OCI-LY1 (cell line): ENCODE measurements at regions not wholly inside any gene's neighbourhood (a gene's known extent, or its start where the extent isn't known, plus 50 kb on each side); places are given as distances from the start of the nearest gene placed in this dataset.

ENCODE experiments used
- H2AFZ ChIP-seq: fragments of 200-600 bp; sonication (generic), shearing (Covaris generic); 2 replicates; pipeline ENCODE4 v1.6.0; 2014; ENCODE audit warnings: antibody characterized with exemption, mild to moderate bottlenecking, low read length
- H3F3A ChIP-seq: fragments of 200-600 bp; sonication (generic), shearing (Covaris generic); 2 replicates; pipeline ENCODE4 v1.6.0; 2014; ENCODE audit warnings: mild to moderate bottlenecking, antibody characterized with exemption, low read length, moderate library complexity; ENCODE audit not compliant: insufficient read depth
- H3K27ac ChIP-seq: fragments of 200-600 bp; sonication (generic); 2 replicates; pipeline ENCODE4 v1.5.1; 2014; ENCODE audit warnings: low read length, mixed run types, mild to moderate bottlenecking, low read depth; ENCODE audit not compliant: poor library complexity, severe bottlenecking
- H3K27me3 ChIP-seq: fragments of 200-600 bp; sonication (generic); 2 replicates; pipeline ENCODE4 v1.6.0; 2014; ENCODE audit warnings: antibody characterized with exemption, mild to moderate bottlenecking, low read length, moderate library complexity; ENCODE audit not compliant: insufficient read depth
- H3K36me3 ChIP-seq: fragments of 200-600 bp; sonication (generic); 2 replicates; pipeline ENCODE4 v1.6.1; 2014; ENCODE audit warnings: mild to moderate bottlenecking, antibody characterized with exemption, low read length, moderate library complexity, mixed read lengths; ENCODE audit not compliant: insufficient read depth
- H3K4me1 ChIP-seq: fragments of 200-600 bp; sonication (generic); 2 replicates; pipeline ENCODE4 v1.5.1; 2014; ENCODE audit warnings: mild to moderate bottlenecking, low read length, moderate library complexity; ENCODE audit not compliant: insufficient read depth, severe bottlenecking
- H3K4me2 ChIP-seq: fragments of 200-600 bp; sonication (generic), shearing (Covaris generic); 2 replicates; pipeline ENCODE4 v1.6.1; 2014; ENCODE audit warnings: low read length
- H3K4me3 ChIP-seq: fragments of 200-600 bp; sonication (generic); 2 replicates; pipeline ENCODE4 v1.5.1; 2014; ENCODE audit warnings: low read length, low read depth, mild to moderate bottlenecking, mixed read lengths; ENCODE audit not compliant: poor library complexity, severe bottlenecking
- H3K79me2 ChIP-seq: fragments of 200-600 bp; shearing (Covaris generic); 2 replicates; pipeline ENCODE4 v1.6.1; 2016; ENCODE audit warnings: mixed run types, low read length, mixed read lengths; ENCODE audit not compliant: insufficient read depth
- H3K9ac ChIP-seq: fragments of 200-600 bp; sonication (generic), shearing (Covaris generic); 2 replicates; pipeline ENCODE4 v1.6.1; 2014; ENCODE audit warnings: mild to moderate bottlenecking, low read length, mixed read lengths
- H3K9me2 ChIP-seq: fragments of 200-600 bp; sonication (generic), shearing (Covaris generic); 2 replicates; pipeline ENCODE4 v1.6.1; 2014; ENCODE audit warnings: low read depth, mild to moderate bottlenecking, low read length, mixed read lengths
- H3K9me3 ChIP-seq: fragments of 200-600 bp; shearing (Covaris generic); 2 replicates; pipeline ENCODE4 v1.6.1; 2014; ENCODE audit warnings: low read length, mixed read lengths
- H4K20me1 ChIP-seq: fragments of 200-600 bp; sonication (generic), shearing (Covaris generic); 2 replicates; pipeline ENCODE4 v1.6.0; 2016; ENCODE audit warnings: mild to moderate bottlenecking, low read length; ENCODE audit not compliant: insufficient read depth
- EZH2 ChIP-seq: fragments of 200-600 bp; sonication (generic), shearing (Covaris generic); IDR thresholded peaks from 2 replicates; pipeline ENCODE4 v1.8.0; 2017; ENCODE audit warnings: borderline replicate concordance, mixed run types, mild to moderate bottlenecking, antibody characterized with exemption, low read length, moderate library complexity, mixed read lengths
- TF ChIP-seq, protein P1 (sequence below): fragments of 200-600 bp; sonication (generic), shearing (Covaris generic); IDR thresholded peaks from 2 replicates; pipeline ENCODE4 v1.5.1; 2017; ENCODE audit warnings: mild to moderate bottlenecking, antibody characterized with exemption, low read length, moderate library complexity, mixed read lengths

DNA sequence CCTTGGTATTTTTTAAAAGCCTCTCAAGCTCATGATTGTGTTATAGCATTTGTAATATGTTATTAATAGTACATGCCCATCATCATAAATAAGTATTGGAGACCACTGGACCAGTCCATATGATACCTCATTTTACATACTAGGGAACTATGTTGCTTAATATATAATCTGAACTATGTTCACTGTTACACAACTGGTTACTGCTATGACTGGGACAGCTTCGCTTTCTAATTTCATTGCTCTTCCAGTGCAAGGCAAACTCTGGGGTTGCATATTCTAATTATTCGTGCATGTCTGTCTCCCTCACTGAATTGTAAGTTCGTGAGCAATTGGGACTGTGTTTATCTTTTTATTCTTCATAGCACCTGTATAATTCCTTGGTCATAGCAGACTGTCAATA, 330.5 kb downstream of the RAPGEF2 start:
- Histone ChIP-seq H3K27ac (no peak overlapping the region), H3K9ac (no peak overlapping the region), H3K4me2 (no peak overlapping the region), H3K36me3 (no peaks in the 10 kb centered on the region), H2AFZ (no peak overlapping the region), H3K4me3 (no peak overlapping the region), H3K79me2 (no peaks in the 10 kb centered on the region), H3F3A (no peaks in the 10 kb centered on the region), H4K20me1 (no peaks in the 10 kb centered on the region), H3K9me2 (no peaks in the 10 kb centered on the region), H3K4me1 (no peaks in the 10 kb centered on the region), H3K9me3 (no peaks in the 10 kb centered on the region), H3K27me3 (no peaks in the 10 kb centered on the region)
- no peak for TF ChIP-seq EZH2
- TF ChIP-seq, protein P1, sequence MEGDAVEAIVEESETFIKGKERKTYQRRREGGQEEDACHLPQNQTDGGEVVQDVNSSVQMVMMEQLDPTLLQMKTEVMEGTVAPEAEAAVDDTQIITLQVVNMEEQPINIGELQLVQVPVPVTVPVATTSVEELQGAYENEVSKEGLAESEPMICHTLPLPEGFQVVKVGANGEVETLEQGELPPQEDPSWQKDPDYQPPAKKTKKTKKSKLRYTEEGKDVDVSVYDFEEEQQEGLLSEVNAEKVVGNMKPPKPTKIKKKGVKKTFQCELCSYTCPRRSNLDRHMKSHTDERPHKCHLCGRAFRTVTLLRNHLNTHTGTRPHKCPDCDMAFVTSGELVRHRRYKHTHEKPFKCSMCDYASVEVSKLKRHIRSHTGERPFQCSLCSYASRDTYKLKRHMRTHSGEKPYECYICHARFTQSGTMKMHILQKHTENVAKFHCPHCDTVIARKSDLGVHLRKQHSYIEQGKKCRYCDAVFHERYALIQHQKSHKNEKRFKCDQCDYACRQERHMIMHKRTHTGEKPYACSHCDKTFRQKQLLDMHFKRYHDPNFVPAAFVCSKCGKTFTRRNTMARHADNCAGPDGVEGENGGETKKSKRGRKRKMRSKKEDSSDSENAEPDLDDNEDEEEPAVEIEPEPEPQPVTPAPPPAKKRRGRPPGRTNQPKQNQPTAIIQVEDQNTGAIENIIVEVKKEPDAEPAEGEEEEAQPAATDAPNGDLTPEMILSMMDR, result no peak

DNA sequence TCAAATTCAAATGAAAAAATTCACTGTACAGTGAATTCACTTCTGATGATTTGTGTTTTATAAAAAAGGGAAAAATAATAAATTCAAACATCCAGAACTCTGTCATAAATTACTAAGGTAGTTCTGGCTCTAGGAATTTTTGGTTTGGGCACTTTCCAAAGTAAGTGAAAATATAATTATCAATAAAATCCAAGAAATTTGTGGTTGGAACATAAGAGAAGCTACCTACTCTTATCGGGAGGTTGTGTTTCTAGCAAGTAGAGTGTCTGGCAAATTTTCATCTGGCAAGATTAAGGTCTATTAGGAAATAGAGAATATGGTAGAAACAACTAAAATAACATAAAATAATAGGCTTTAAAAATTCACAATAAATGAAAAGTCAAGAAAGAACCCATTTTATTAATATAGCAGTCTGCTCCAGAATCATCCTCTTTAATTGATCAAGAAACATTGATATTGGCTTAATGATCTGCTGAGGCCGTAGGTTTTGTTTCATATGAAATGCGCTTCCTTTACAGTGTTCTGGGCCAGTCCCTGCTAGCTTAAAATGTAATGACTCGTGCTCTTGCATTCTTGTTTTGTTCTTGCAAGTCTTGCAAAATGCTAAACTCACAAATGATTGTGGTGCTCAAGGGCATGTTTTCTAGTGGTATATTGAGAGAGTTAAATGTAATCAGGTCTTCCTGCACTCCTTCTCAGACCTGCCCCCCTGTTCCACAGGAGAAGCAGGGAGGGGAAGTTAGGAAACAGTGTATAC, 331.4 kb downstream of the RAPGEF2 start:
- no peak for TF ChIP-seq EZH2
- TF ChIP-seq, protein P1, result no peak
- H2AFZ ChIP-seq, result no peak overlapping the region
- H3K4me2 ChIP-seq, result no peak overlapping the region
- H3K36me3 ChIP-seq, result no peaks in the 10 kb centered on the region
- H3K9me3 ChIP-seq, result no peaks in the 10 kb centered on the region
- H3K27ac ChIP-seq, result no peak overlapping the region
- no peaks in the 10 kb centered on the region for H3K4me1 ChIP-seq
- H3K9ac ChIP-seq, result no peak overlapping the region
- no peaks in the 10 kb centered on the region for H3K9me2 ChIP-seq
- no peaks in the 10 kb centered on the region for H3F3A ChIP-seq
- no peaks in the 10 kb centered on the region for H3K79me2 ChIP-seq
- no peaks in the 10 kb centered on the region for H3K27me3 ChIP-seq
- H3K4me3 ChIP-seq, result no peak overlapping the region
- no peaks in the 10 kb centered on the region for H4K20me1 ChIP-seq

DNA sequence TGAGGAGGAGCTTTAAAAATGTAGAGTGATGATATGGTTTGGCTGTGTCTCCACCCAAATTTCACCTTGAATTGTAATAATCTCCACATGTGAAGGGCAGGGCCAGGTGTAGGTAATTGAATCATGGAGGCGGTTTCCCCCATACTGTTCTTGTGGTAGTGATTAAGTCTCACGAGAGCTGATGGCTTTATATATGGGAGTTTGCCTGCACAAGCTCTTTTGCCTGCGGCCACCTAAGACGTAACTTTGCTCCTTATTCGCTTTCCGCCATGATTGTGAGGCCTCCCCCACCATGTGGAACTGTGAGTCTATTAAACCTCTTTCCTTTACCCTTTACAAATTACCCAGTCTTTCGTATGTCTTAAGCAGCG, 332.0 kb downstream of the RAPGEF2 start:
- no peak overlapping the region for H2AFZ ChIP-seq

More for the DNA sequence above, 332.0 kb downstream of the RAPGEF2 start:
- Histone ChIP-seq H3K79me2 (no peaks in the 10 kb centered on the region), H3K9ac (no peak overlapping the region), H3K9me3 (no peaks in the 10 kb centered on the region), H3K9me2 (no peaks in the 10 kb centered on the region), H4K20me1 (no peaks in the 10 kb centered on the region), H3K27me3 (no peaks in the 10 kb centered on the region), H3K36me3 (no peaks in the 10 kb centered on the region), H3K27ac (no peak overlapping the region), H3K4me3 (no peak overlapping the region), H3F3A (no peaks in the 10 kb centered on the region), H3K4me2 (no peak overlapping the region), H3K4me1 (no peaks in the 10 kb centered on the region)
- TF ChIP-seq, protein P1, result no peak
- TF ChIP-seq EZH2, result no peak
